AG09309 (cell line): ENCODE measurements at regions not wholly inside any gene's neighbourhood (a gene's known extent, or its start where the extent isn't known, plus 50 kb on each side); places are given as distances from the start of the nearest gene placed in this dataset.

Experiments
- DNase-seq: peaks from one replicate; pipeline ENCODE4 v3.0.0-alpha.2; 2010; ENCODE audit warnings: low read depth
- H3K4me3 ChIP-seq: 2 replicates; pipeline ENCODE4 v1.5.1; 2011; ENCODE audit warnings: mild to moderate bottlenecking, low read depth, low read length, moderate library complexity; ENCODE audit not compliant: control insufficient read depth
- TF ChIP-seq, protein P1 (sequence below): IDR thresholded peaks from 2 replicates; pipeline ENCODE4 v1.5.1; 2011; ENCODE audit warnings: mild to moderate bottlenecking, low read depth, low read length, inconsistent platforms; ENCODE audit not compliant: insufficient read depth, control insufficient read depth; ENCODE audit errors: missing control alignments

GRCh38 chr3:135629701-135630408 is 335.7 kb upstream of the PPP2R3A start:
- no peak overlapping the region for H3K4me3 ChIP-seq
- DNase-seq: no peak
- TF ChIP-seq, protein P1, sequence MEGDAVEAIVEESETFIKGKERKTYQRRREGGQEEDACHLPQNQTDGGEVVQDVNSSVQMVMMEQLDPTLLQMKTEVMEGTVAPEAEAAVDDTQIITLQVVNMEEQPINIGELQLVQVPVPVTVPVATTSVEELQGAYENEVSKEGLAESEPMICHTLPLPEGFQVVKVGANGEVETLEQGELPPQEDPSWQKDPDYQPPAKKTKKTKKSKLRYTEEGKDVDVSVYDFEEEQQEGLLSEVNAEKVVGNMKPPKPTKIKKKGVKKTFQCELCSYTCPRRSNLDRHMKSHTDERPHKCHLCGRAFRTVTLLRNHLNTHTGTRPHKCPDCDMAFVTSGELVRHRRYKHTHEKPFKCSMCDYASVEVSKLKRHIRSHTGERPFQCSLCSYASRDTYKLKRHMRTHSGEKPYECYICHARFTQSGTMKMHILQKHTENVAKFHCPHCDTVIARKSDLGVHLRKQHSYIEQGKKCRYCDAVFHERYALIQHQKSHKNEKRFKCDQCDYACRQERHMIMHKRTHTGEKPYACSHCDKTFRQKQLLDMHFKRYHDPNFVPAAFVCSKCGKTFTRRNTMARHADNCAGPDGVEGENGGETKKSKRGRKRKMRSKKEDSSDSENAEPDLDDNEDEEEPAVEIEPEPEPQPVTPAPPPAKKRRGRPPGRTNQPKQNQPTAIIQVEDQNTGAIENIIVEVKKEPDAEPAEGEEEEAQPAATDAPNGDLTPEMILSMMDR: no peak

DNA sequence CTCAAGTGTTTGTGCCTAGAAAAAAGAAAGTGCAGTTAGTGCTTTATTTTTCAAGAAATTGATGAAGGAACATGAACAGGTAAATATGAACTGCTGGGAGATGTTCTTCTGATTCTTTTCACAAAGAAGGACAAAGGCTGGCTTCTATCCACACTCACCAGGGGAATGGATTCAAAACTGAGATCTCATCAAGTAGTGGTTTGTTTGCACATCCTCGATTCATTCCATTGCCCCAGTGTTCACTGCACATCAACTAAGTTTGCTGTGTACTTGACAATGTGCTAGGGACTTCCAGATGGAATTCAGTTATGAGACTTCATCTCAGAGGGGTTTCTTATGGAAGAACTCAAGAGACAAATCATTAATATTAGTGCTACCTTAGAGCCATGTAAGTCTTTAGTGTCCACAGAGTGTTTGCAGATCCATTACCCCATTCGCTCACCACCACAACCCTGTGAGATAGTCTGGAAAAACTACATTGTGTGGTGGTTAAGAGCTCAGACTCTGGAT is 332.9 kb upstream of the PPP2R3A start:
- TF ChIP-seq, protein P1: no peak
- H3K4me3 ChIP-seq: no peak overlapping the region
- no peak for DNase-seq

DNA sequence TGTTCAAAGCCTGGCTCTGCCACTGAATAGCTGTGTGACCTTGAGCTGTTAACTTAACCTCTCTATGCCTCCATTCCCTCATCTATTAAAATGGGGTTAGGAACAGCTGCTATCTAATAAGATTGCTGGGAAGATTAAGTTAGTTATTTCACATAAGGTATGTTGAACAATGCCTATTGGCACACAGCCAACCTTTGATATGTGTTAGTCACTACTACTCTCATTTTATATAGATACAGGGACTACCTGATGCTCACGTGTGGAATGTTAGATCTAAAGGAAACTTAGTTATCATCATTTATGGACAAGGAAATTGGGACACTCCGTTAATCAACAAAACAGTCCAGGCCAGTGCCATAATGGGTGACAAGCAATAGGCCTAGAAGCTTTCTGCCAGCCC is 332.4 kb upstream of the PPP2R3A start:
- no peak for DNase-seq
- no peak overlapping the region for H3K4me3 ChIP-seq
- TF ChIP-seq, protein P1: no peak

DNA sequence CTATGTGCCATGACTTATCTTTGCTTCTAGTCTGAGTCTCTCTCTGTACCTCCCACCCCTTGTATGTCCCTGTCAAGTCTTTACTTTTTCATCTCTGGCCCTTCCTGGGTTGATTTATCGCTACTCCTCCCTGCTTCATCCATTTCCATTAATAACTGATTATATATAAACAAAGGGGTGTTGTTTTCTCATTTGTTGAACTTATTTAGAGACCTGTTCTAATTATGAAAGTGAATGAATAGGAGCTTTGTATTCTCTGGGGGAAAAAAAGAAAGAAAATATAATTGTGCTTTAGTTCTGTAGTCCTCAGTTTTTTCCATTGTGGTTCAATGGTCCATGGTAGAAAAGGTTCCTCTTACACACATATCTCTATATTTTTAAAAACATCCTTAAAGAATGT is 328.9 kb upstream of the PPP2R3A start:
- TF ChIP-seq, protein P1: no peak

DNA sequence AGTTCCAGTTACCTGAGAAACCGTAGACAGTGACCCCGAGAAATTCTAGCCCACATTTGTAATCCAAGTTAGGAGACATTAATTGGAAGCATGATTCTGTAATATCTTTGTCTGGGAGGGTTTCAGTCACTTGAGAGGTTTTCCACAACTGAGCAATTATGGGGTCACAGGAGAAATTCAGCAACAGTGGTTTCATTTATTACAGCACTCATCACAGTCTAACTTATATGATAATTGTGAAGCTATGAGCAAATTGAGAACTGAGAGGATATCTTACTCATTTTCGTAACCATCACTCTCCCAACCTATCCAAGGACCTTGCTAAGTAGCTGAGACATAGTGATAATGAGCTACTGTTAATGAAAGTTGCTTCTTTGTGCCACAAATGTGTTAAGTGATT is 328.5 kb upstream of the PPP2R3A start:
- no peak for DNase-seq
- no peak overlapping the region for H3K4me3 ChIP-seq
- TF ChIP-seq, protein P1: no peak

More for the DNA sequence above, 328.9 kb upstream of the PPP2R3A start:
- DNase-seq: no peak
- no peak overlapping the region for H3K4me3 ChIP-seq

GRCh38 chr3:135641761-135642160 is 323.8 kb upstream of the PPP2R3A start:
- TF ChIP-seq, protein P1: no peak
- no peak for DNase-seq
- no peak overlapping the region for H3K4me3 ChIP-seq
